ENCODE measurements at regions not wholly inside any gene's neighbourhood (a gene's known extent, or its start where the extent isn't known, plus 50 kb on each side); places are given as distances from the start of the nearest gene placed in this dataset.

DNA sequence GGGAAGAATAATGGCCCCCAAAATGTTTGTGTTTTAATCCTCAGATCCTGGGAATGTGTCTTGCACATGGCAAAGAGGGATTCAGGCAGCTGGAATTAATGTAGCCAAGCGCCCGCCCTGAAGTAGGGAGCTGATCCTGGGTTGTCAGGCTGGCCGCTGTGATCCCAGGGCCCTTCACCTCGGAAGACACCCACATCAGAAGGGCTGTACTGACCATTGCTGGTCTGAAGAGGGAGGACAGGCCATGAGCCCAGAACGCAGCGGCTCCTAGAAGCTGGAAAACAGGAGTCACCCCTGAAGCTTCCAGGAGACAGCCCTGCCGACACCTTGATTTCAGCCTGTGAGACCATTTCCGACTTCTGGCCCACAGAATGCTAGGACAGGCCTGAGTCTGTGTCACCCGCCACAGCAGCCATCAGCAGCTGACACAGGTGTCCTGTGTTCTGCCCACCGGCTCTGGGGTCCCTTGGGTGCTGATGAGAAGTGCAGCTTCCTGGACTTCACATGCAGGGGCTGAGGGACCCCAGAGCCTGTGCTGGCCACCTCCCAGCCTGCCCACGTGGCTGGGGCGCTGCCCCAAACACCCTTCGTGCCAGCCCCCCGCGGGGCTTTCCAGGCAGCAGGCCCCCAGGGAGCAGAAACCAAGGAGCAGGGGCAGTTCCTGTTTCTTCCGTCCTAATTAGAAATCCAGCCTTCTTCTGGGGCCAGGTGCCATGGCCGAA lies 86.3 kb downstream of the ERMARD start:
- no peak overlapping the region for H3K27ac ChIP-seq
- TF ChIP-seq ZFX (IDR thresholded peaks at IDR 0.05) = no peak
- TF ChIP-seq, protein P1, sequence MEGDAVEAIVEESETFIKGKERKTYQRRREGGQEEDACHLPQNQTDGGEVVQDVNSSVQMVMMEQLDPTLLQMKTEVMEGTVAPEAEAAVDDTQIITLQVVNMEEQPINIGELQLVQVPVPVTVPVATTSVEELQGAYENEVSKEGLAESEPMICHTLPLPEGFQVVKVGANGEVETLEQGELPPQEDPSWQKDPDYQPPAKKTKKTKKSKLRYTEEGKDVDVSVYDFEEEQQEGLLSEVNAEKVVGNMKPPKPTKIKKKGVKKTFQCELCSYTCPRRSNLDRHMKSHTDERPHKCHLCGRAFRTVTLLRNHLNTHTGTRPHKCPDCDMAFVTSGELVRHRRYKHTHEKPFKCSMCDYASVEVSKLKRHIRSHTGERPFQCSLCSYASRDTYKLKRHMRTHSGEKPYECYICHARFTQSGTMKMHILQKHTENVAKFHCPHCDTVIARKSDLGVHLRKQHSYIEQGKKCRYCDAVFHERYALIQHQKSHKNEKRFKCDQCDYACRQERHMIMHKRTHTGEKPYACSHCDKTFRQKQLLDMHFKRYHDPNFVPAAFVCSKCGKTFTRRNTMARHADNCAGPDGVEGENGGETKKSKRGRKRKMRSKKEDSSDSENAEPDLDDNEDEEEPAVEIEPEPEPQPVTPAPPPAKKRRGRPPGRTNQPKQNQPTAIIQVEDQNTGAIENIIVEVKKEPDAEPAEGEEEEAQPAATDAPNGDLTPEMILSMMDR (conservative IDR thresholded peaks at IDR 0.05) = no peak

DNA sequence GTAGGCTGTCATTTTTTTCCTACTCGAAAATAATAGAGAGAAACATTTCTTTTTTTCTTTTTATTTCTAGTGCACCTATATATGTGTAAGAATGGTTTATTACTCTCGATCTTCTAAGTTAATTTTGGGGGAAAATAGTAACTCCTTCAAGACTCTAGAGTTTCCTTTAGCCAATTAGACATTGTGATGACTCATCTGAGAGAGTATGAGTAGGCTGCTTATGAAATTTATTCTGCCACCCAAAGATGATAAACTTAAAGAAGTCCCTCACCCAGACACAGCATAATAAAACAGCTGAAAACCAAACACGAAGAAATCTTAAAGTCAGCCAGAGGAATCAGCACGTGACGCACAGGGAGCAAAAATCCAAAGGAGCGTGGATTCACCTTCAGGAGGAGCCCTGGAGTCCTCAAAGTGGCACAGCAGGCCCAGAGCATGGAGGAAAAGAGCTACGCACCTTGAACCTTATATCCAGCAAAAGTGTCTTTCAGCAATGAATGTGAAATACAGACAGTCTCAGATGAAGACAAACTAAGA lies 81.9 kb downstream of the ERMARD start:
- TF ChIP-seq, protein P1 (conservative IDR thresholded peaks at IDR 0.05) = no peak
- no peak for TF ChIP-seq ZFX (IDR thresholded peaks at IDR 0.05)
- H3K27ac ChIP-seq = no peak overlapping the region

DNA sequence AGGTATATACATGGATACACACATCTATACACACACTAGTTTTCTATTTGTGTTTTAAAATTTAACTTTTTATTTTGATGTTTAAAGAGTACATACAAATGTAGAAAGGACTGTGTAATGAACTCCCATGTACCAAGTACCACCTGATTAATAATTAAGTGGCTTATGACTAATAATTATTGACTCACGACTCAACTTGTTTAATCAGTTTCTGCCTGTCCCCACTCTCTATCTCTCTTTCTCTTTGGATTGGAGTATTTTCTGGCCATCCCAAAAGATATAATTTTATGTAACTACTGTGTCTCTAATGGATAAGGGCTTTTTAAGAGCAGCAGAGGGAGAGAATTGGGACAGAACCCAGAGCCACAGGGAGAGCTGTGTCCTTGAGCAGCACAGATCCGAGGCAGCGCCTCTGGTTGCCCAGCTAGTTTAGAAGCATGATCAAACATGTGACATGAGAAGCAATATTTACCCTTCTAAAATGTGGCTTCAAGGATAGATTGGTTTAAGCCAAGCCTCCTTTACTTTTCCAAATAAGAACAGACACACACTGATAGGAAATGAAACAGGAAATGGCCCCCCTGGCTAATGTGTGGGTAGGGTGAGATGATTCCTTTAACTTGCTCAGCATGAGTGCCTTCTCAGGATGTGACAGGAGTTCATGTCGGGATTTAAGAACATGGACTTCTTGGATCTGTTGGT lies 81.0 kb downstream of the ERMARD start:
- TF ChIP-seq, protein P1 (conservative IDR thresholded peaks at IDR 0.05) = no peak
- no peak for TF ChIP-seq ZFX (IDR thresholded peaks at IDR 0.05)
- no peak overlapping the region for H3K27ac ChIP-seq

DNA sequence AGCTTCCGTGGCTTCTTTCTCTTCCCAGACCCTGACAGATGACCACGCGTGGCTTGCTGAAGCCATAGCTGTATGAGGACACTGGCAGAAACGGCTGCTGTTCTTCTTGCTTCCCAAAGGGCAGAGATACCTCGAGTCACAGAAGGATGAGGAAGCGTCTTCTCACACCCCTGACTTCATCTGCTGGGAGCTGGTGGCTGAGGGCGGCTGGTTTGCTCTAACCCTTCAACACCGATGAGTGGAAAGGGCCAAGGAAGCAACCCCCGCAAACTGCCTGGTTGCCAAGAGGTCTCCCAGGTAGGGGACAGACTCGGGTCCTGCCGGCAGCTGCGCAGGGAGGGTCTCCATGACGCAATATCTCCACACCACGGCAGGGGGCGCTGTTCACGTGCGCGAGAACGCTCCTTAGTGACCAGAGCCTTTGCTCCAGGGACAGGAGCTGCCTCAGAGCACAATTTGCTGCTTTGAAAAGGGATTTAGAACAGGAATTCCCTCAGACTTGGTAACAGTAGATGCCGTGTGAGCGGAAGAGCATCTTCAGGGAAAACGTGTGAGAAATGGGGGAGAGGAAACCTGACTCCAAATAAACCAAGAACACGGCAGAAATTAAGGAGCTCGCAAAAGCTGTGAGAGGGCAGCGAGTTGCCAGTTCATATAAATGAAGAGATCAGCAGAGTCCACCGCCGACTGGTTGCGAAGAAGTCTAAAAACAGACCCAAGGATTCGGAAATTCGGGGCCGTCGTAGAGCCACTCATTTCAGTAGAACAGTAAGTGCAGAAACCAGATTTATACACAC lies 80.2 kb downstream of the ERMARD start:
- H3K27ac ChIP-seq = no peak overlapping the region
- no peak for TF ChIP-seq ZFX (IDR thresholded peaks at IDR 0.05)
- TF ChIP-seq, protein P1 (conservative IDR thresholded peaks at IDR 0.05) = peak; percentile 90

Data from C4-2B (cell line).